ENCODE measurements at regions not wholly inside any gene's neighbourhood (a gene's known extent, or its start where the extent isn't known, plus 50 kb on each side); places are given as distances from the start of the nearest gene placed in this dataset.

DNA sequence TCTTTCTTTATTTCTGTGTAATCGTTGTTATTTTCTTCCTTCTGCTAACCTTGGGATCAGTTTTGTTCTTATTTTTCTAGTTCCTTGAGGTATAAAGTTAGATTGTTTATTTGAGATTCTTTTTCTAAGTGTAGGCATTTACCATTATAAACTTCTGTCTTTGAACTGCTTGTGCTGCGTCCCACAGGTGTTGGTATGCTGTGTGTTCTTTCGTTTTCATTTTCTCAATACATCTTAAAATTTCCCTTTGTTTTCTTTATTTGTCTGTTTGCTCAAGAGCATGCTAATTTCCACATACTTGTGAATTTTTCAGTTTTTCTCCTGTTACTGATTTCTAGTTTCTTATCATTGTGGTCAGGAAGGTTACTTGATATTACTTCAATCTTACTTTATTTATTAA lies 873.8 kb upstream of the GCFC2 start:
- H3K36me3 ChIP-seq = no peaks in the 10 kb centered on the region
- intact Hi-C loops (cut with DNase I) = no loop called here

DNA sequence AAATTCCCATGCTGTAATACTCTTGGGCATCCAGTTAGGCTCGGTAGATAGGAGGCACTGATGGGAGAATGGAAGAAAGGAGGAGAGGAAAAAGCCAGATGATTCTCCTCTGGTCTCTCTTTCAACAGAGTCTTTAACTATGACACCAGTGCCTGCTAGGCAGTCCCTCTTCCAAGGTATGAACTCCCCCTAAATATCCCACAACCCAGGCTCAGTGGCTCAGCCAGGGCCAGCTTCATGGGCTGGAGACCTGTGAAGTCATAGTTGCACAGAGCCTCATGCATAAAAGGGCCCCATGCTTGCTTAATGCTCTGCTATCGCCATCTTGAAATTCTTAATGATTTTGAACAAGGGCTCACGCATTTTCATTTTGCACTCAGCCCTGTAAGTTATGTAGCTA lies 869.2 kb upstream of the GCFC2 start:
- H3K4me1 ChIP-seq = no peaks in the 10 kb centered on the region
- TF ChIP-seq, protein P1, sequence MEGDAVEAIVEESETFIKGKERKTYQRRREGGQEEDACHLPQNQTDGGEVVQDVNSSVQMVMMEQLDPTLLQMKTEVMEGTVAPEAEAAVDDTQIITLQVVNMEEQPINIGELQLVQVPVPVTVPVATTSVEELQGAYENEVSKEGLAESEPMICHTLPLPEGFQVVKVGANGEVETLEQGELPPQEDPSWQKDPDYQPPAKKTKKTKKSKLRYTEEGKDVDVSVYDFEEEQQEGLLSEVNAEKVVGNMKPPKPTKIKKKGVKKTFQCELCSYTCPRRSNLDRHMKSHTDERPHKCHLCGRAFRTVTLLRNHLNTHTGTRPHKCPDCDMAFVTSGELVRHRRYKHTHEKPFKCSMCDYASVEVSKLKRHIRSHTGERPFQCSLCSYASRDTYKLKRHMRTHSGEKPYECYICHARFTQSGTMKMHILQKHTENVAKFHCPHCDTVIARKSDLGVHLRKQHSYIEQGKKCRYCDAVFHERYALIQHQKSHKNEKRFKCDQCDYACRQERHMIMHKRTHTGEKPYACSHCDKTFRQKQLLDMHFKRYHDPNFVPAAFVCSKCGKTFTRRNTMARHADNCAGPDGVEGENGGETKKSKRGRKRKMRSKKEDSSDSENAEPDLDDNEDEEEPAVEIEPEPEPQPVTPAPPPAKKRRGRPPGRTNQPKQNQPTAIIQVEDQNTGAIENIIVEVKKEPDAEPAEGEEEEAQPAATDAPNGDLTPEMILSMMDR (IDR thresholded peaks at IDR 0.05) = no peak
- no peak for TF ChIP-seq POLR2A (IDR thresholded peaks at IDR 0.05)
- intact Hi-C loops (cut with DNase I) = no loop called here

More for the DNA sequence above, 873.8 kb upstream of the GCFC2 start:
- Histone ChIP-seq H3K9me3 (no peaks in the 10 kb centered on the region), H3K27ac (no peak overlapping the region), H3K4me3 (replicated peaks in 1 of 3) (no peak overlapping the region), H3K27me3 (no peaks in the 10 kb centered on the region), H3K4me1 (no peaks in the 10 kb centered on the region)
- 62 to 74% methylated on average over 3 of the region's 3 CpGs for WGBS, 2 donors
- DNase-seq = no peak
- TF ChIP-seq, protein P1 (IDR thresholded peaks at IDR 0.05) = no peak
- no peak for TF ChIP-seq POLR2A (IDR thresholded peaks at IDR 0.05)

DNA sequence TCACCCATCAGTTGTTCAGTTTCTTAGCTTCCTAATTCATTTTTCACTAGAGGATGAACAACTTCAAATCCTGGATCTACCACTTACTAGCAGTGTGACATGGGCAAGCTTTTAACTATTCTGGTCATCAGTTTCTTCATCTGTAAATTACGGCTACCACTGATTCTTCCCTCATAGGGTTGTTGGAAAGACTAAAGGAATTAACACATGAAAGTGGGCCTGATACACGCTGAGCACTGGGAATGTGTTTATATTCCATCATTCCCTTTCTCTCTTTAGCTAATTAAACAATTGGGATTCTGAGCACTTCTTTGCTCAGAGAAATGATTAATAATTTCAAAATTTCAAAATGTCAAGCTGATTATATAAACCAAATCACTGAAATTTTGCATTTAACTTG lies 862.3 kb upstream of the GCFC2 start:
- Histone ChIP-seq H3K4me3 (replicated peaks in 1 of 3) (no peak overlapping the region), H3K27me3 (no peaks in the 10 kb centered on the region), H3K4me1 (no peaks in the 10 kb centered on the region), H3K27ac (no peak overlapping the region), H3K36me3 (no peaks in the 10 kb centered on the region), H3K9me3 (no peaks in the 10 kb centered on the region)
- no peak for DNase-seq
- TF ChIP-seq, protein P1 (IDR thresholded peaks at IDR 0.05) = no peak
- no peak for TF ChIP-seq POLR2A (IDR thresholded peaks at IDR 0.05)
- intact Hi-C loops (cut with DNase I) = no loop called here
- 72 to 74% methylated on average over 2 of the region's 2 CpGs for WGBS, 2 donors

More for the DNA sequence above, 869.2 kb upstream of the GCFC2 start:
- H3K4me3 ChIP-seq (replicated peaks in 1 of 3) = no peak overlapping the region
- H3K9me3 ChIP-seq = no peaks in the 10 kb centered on the region
- H3K36me3 ChIP-seq = no peaks in the 10 kb centered on the region
- no peak for DNase-seq
- no peaks in the 10 kb centered on the region for H3K27me3 ChIP-seq
- 84 to 90% methylated on average over 3 of the region's 3 CpGs for WGBS, 2 donors
- H3K27ac ChIP-seq = no peak overlapping the region

DNA sequence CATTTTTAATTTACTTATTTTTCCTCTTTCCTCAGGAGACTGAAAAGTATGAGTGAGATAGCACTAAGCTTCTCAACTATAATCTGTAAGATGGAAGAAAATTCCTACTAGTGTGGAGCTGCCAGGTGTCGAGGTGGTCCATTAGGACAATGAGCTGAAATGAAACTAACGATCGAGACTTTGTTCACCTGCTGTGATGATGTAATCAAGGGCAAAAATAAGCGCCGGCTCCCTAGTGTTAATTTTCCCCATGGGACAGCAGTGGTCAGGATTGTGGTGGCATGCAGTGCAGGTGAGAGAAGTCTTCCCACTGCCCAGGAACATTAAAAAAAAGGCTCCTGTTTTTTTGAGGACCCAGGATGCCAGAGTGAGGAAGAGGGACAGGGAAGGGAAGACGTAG lies 859.1 kb upstream of the GCFC2 start:
- intact Hi-C loops (cut with DNase I) = no loop called here
- no peak overlapping the region for H3K4me3 ChIP-seq (replicated peaks in 1 of 3)
- H3K9me3 ChIP-seq = no peaks in the 10 kb centered on the region
- H3K27ac ChIP-seq = no peak overlapping the region
- H3K27me3 ChIP-seq = no peaks in the 10 kb centered on the region
- no peak for TF ChIP-seq POLR2A (IDR thresholded peaks at IDR 0.05)
- TF ChIP-seq, protein P1 (IDR thresholded peaks at IDR 0.05) = no peak
- WGBS, 2 donors = 64% methylated on average over 6 of the region's 6 CpGs
- no peaks in the 10 kb centered on the region for H3K36me3 ChIP-seq
- no peak for DNase-seq
- no peaks in the 10 kb centered on the region for H3K4me1 ChIP-seq

DNA sequence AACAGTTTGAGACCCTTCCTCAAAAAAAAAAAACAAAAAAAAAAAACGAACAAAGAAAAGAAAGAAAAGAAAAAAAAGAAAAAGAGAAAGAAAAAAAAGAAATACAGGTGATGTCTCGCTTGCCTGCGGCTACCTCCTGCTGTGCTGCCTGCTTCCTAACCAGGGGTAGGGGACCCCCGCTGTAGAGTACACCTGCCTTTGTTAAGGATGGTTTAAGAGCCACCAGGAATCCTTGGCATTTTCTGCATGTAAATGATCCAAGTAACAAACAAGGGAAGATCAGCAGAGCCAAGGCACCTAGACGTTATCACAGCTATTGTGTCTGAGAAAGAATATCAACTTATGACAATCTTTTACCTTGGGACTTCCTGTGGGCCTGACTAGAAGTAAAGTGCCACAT lies 856.8 kb upstream of the GCFC2 start:
- TF ChIP-seq POLR2A (IDR thresholded peaks at IDR 0.05) = no peak
- TF ChIP-seq, protein P1 (IDR thresholded peaks at IDR 0.05) = no peak
- H3K36me3 ChIP-seq = no peaks in the 10 kb centered on the region
- no peaks in the 10 kb centered on the region for H3K4me1 ChIP-seq
- no peak overlapping the region for H3K4me3 ChIP-seq (replicated peaks in 1 of 3)
- H3K9me3 ChIP-seq = no peaks in the 10 kb centered on the region
- 71 to 77% methylated on average over 5 of the region's 5 CpGs for WGBS, 2 donors
- no peaks in the 10 kb centered on the region for H3K27me3 ChIP-seq
- DNase-seq = no peak
- H3K27ac ChIP-seq = no peak overlapping the region
- intact Hi-C loops (cut with DNase I) = no loop called here
